Glomerular visceral epithelial cell (primary cell): ENCODE measurements at regions not wholly inside any gene's neighbourhood (a gene's known extent, or its start where the extent isn't known, plus 50 kb on each side); places are given as distances from the start of the nearest gene placed in this dataset.
"Not testable (repeated sequence)": the region's sequence is repeated elsewhere in the genome, so short reads cannot be mapped to it uniquely, and the experiment has no call there.

Experiments used
- DNase-seq: peaks from one replicate; pipeline ENCODE4 v3.0.0-alpha.2; 2016; ENCODE audit errors: extremely low spot score

GRCh38 chr22:35183917-35184316, 73.4 kb upstream of the HMGXB4 start:
- no peak for DNase-seq

- DNase-seq: no peak
Observed at GRCh38 chr22:35186492-35186891, 70.8 kb upstream of the HMGXB4 start.

GRCh38 chr22:35188930-35189329, 68.4 kb upstream of the HMGXB4 start:
- not testable (repeated sequence) for DNase-seq

- no peak for DNase-seq
Observed at GRCh38 chr22:35189559-35189958, 67.7 kb upstream of the HMGXB4 start.

GRCh38 chr22:35191412-35191811, 65.9 kb upstream of the HMGXB4 start:
- DNase-seq: peak; percentile 56

- peak; percentile 11 for DNase-seq
Observed at GRCh38 chr22:35192129-35192918, 65.0 kb upstream of the HMGXB4 start.

- DNase-seq: no peak
Observed at GRCh38 chr22:35195226-35195625, 62.1 kb upstream of the HMGXB4 start.

GRCh38 chr22:35195821-35196220, 61.5 kb upstream of the HMGXB4 start:
- DNase-seq: no peak

- no peak for DNase-seq
Observed at GRCh38 chr22:35197071-35197470, 60.2 kb upstream of the HMGXB4 start.

GRCh38 chr22:35197886-35198285, 59.4 kb upstream of the HMGXB4 start:
- DNase-seq: no peak

GRCh38 chr22:35198738-35199137, 58.6 kb upstream of the HMGXB4 start:
- no peak for DNase-seq

- DNase-seq: no peak
Observed at GRCh38 chr22:35202376-35202775, 54.9 kb upstream of the HMGXB4 start.

- no peak for DNase-seq
Observed at GRCh38 chr22:35203583-35203982, 53.7 kb upstream of the HMGXB4 start.

- no peak for DNase-seq
Observed at GRCh38 chr22:35204807-35205775, 52.2 kb upstream of the HMGXB4 start.

- no peak for DNase-seq
Observed at GRCh38 chr22:35205961-35206360, 51.3 kb upstream of the HMGXB4 start.

- DNase-seq: no peak
Observed at GRCh38 chr22:35206889-35207288, 50.4 kb upstream of the HMGXB4 start.
